ENCODE measurements at regions not wholly inside any gene's neighbourhood (a gene's known extent, or its start where the extent isn't known, plus 50 kb on each side); places are given as distances from the start of the nearest gene placed in this dataset.
A peak's percentile ranks its signal among the peaks of the same experiment; 100 is the strongest.
"Not testable (repeated sequence)": the region's sequence is repeated elsewhere in the genome, so short reads cannot be mapped to it uniquely, and the experiment has no call there.

DNA sequence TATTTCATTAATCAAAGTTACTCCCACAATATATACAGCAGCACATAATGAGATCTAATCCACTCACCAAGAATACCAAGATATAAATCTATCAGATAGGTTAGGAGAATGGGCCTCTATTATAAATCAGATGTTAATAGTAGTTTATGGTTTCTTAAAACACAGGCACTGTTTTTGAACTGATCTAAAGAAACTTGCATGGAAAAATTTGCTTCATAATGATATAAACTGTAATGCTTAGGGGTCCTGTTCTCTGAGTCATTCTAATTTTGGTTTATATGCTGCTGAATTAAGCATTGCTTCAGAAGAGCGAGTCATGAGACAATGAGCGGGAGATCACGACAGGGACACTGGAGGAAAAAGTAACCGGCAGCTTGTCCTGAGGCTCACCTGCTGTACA, 113.3 kb upstream of the OTUD4 start:
- DNase-seq = no peak

DNA sequence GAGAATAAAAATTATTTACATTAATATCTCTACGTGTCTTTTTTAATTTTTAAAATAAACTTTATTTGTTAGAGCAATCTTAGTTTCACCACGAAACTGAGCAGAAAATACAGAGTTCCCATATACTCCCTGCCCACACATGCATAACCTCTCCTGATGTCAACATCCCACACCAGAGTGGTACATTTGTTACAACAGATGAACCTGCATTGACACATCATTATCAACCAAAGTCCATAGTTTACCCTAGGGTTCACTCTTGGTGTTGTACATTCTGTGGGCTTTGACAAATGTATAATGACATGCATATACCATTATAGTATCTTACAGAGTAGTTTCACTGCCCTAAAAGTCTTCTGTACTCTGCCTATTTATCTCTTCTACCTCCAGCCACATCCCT, 110.6 kb upstream of the OTUD4 start:
- no peak for DNase-seq

DNA sequence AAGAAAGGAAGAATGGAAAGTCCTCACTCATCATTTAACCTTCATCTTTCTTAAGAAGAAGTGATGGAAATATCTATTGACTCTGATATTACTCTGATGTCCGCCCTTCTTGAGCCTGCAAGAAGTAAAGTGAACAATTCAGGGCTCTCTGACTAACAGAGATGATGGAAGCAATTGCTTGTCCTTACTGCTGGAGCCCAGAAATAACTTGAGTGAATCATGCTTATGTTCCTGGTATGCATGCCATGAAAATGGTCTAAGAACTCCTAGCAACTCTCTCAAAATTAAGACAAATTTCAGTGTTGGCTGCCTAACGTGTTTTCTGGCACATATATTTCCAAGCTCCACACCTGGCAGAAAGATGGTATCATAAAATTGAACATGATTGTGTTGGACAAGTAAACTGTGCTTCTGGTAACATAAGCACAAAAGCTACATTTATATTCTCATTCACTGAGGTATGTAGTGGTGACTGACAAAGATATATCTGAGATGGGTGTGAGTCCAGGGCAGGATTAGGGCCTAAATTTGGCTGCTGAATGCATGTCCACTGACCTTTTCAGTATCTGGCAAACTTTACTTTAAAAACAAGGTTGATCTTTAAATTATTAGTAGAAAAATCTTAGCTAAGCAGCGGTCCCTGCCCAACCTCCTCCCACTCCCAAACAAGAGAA, 109.2 kb upstream of the OTUD4 start:
- DNase-seq = no peak

DNA sequence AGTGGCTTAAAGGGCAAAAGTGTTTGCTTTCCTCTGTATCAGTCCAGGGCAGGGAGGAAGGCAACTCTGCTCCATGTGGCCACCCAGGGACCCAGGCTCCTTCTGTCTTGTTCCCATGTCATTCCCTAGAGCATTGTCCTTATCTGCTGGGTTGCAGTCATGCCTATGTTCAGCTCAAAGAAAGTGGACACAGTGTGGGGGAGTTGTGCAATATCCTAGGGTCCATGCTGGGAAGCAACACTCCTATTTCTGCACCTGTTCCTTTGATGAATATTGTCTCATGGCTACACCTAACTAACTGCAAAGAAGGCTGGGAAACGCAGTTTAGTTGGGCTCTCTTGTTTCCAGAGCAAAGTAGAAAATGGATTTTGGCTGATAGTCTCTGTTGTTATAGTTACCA, 107.0 kb upstream of the OTUD4 start:
- DNase-seq = no peak

DNA sequence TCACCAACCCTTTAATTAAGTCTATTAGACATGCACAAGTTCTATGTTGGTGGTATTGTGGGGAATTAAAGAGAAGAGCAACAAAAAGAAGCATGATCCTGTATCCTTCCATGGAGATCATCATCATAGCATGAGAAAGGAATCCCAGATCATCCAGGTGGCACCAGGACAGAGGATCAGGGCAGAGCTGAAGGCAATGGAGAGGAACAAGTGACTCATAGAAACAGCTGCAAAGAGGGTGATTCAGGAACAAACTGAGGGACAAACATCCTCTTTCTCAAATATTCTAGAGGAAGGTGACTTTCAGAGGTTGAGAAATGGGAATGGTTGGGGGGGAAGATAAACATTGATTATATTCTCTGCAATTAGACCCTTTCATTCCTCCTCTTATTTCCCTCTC, 105.5 kb upstream of the OTUD4 start:
- DNase-seq = no peak

DNA sequence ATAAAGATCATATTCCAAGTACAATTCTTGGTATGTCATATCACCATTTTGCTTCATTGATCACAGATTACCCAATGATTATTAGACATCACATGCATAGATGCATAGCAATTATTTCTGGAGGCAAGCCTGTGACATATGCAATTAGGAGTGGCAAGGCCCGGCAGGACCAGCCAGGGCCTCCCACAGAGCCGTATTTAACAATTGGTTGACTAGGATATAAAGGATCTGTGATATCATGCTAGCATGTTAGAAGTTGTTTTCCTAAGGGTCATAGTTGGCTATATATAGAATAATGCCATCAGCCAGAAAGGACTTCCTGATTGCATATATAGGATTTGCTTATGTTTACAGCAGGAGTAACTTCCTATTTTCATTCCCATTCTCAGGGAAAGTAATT, 103.5 kb upstream of the OTUD4 start:
- DNase-seq = no peak

DNA sequence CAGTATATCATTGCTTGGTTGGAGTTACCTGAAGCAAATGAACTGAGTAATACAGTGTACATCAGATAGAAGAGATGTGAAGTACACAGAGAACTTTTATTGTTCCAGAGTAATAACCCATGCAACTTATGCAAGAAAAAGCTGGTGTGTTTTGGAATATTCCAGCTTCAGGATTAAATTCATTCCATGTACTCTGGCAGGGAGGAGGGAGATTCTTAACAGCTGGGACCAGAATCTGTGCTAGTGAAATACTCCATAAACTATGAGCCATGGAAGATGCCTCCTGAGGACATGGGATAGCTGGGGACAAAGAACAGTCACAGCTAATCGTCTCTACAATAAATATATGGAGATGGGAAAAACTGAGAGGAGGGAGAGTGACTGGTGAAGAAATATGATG, 101.6 kb upstream of the OTUD4 start:
- no peak for DNase-seq

DNA sequence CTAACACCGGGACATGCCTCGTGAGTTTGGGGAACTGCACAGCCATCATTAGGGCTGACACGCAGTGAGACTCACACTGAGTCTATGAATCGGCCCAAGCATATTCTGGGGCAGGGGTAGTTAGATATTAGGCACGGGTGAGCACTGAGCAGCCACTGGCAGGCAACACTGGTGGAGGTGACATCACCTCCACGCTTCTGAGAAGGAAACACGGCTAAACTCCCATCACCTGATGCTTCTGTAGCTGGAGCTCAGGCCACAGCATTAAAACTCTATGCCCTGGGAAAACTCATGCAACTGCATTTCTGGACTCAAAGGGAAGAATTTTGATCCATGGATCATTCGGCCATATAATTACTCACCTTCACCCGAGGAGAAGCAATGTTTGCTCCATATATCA, 100.8 kb upstream of the OTUD4 start:
- no peak for DNase-seq

DNA sequence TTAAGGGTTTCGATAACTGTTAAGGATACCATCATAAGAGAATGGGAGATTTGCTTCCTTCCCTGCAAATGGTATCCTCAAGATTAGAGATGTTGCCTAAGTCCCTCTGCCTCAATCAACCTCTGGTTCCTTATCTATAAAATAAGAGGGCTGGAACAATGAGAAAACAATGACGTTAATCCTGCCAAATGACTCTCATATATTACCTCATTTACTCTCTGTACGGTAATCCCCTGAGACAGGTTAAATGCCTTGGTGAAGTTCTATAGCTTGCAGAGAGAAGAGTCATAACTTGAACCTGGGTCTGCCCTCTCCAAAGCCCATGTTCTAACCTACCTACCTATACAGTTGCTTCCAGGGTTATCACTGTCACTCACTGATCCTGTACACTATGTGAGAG, 100.2 kb upstream of the OTUD4 start:
- DNase-seq = no peak

DNA sequence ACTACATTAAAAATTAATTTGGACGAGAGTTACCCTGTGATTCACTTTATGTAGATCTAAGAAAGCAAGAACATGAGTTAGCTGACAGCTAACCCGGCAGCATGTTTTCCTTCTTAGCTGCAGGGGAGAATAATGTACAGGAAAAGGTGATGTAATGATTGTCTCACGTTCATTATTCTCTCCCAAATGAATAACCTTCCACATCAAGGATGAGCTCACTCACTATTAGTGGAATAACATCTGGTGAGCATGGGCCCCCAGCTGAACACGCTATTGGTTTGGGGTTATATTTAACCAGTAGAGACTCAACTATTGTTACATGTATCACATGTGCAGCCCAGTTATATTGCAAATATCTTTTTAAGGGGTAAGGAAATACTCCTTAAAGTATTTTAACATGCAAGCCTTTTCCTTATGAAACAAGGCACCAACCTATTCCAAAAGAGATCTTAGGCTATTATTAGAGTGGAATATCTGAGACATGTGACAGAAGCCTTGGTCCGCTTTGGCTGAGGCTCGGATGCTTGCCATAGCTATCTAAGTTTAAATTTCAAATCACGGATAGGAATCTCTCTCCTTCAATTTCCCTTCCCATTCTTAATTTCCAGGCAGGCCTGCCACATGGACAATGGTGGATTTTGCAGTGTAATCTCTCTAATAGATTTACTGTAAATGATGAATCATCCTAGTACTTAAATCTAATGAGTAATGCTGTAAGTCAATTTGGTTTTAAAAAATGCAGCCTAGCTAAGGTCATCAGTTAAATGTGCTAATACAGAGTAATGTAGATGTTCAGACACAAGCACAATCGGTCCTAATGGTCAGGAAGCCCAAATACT, 99.0 kb upstream of the OTUD4 start:
- DNase-seq = no peak

DNA sequence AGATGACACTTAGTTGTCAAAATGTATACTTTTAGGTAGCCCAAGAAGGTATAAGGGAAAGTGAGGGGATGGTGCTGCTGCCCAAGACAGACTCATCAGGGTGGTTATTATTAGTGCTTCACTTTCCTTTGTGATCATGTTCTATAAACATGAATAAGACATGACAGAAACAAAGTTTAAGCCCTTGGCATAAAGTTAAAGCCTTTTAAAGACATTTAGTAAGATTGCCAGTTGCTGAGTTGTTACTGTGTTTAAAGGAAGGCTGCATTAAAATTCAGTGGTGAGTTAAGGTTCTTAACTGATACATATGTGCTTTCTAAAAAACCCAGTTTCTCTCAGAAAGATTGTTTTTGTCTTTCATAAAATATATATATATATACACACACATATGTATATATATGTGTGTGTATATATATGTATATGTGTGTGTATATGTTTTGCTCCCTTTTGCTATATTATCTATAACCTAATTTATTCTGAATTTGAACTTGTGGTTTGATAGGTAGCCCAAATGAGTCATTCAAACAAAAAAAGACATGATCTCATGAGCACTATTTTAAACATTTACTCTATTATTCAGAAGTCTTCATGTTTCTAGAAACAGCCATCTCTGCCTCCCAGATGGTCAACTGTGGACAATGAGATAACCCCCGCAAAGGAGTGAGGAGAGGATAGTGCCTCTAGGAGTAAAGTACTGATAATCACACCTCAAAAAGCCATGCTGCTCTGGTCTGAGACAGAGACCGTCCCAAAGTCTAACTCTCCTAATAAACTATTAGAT, 98.1 kb upstream of the OTUD4 start:
- no peak for DNase-seq

DNA sequence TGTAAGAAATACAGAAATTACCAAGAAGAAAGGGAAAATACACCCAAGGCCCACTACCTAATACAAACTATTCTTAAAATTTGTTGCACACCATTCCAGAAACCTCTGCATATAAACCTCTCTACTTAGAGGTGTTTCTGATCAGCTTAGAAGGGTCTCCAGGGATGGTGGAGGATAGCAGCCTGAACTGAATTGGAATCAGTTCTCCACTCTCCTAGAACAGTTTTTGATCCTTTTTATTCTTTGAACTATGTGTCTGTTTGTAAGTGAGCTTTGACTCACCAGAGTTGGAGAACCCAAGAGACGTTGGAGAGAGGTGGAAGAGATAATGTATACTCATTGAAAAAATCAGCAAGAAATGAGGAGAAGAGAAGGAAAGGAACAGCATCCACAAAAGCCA, 96.6 kb upstream of the OTUD4 start:
- DNase-seq = no peak

DNA sequence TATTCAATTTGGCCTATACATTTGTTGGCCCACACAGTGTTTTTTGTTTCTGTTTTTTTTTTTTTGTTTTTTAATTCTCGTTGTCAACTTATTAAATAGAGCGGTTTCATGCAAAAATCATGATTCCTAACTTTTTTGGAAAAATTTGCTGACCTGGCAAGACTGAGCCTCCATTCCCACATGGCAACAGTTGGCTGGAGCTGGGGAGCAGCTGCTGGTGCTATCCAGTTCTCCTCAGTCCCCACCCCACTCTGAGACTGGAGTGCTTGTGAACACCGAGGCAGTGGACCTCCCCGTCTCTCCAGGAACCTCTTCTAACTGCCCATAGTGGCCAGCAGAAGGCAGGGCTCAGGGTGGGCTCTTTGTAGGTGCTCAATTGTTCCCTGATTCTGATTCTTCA, 95.7 kb upstream of the OTUD4 start:
- no peak for DNase-seq

DNA sequence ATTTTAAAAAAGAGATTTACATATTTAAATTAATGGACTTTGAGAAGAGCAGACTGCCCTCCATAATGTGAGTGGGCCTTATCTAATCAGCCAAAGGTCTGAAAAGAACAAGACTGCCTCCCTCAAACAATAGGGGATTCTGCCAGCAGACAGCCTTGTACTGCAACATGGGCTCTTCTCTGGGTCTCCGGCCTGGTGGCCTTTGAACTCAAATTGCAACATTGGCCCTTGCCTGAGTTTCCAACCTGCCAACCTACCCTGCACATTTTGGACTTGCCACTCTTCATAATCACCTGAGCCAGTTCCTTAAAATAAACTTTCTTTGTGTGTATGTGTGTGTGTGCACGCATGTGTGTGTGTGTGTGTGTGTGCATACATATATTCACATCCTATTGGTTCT, 90.8 kb upstream of the OTUD4 start:
- no peak for DNase-seq

DNA sequence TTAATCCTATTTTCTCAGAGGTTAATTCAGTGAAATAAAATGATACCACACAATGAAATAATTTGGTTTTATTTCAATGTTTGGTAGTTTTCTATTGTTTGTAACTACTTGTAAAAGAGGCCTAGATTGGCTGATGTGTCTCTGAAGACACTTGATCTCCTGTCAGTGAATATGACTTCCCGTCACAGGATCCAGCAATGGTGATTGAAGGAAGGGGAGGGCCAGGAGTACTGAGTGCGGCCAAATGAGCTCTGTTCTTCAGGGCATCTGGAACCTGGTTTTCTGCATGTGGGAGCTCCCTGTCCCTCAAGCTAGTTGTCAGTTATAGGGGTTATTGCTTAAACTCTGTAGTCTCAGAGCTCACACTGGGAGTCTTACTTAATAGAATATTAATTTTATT, 86.5 kb upstream of the OTUD4 start:
- DNase-seq = no peak

DNA sequence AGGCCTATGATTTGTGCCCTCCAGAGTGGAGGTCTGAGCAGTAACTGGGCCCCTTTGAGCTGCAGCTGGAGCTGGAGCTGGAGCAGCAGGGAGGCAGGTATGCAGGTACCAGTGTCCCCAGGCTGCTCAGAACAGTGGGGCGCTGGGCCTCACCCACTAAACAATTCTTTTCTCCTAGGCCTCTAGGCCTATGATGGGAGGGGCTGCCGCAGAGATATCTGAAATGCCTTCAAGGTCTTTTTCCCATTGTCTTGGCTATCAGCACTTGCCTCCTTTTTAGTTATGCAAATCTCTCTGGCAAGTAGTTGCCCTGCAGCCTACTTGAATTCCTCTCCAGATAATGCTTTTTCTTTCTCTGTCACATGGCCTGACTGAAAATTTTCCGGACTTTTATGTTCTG, 79.7 kb upstream of the OTUD4 start:
- no peak for DNase-seq

DNA sequence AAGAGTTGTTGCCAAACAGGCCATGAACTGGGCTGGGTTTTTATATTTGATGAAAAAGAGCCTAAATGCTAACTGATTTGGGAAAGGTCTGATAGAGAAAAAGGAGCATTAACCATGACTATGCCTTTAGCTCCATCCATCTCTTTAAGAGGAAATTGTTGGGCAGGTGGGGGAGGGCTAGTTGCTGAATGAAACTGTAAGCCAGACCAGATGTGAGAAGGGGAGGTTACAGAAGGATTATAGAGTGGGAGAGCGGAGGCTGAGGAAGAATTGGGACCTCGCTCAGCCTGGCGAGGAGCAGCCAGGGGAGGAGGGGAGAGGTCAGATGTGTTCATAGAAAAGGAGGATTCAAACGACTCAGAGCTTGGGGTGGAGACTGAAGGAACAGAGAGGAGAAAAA, 74.9 kb upstream of the OTUD4 start:
- not testable (repeated sequence) for DNase-seq

DNA sequence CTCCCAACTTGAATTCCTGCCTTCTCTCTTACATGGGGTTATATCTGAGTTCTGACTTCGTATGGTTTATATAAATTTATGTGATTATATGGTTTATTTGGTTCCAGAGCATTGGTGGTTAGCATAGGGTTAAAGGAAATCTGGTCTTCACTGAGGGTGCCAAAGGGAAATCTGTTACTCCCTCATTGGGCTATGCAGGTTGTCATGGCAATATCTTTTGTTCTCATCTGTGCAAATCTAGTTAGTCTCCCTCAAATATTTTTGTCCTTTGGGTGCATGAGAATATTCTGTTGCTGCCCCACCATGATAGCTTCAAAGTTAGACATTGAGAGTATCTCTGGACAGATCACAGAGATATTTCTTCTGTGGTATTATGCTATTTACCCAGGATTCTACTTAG, 71.8 kb upstream of the OTUD4 start:
- no peak for DNase-seq

DNA sequence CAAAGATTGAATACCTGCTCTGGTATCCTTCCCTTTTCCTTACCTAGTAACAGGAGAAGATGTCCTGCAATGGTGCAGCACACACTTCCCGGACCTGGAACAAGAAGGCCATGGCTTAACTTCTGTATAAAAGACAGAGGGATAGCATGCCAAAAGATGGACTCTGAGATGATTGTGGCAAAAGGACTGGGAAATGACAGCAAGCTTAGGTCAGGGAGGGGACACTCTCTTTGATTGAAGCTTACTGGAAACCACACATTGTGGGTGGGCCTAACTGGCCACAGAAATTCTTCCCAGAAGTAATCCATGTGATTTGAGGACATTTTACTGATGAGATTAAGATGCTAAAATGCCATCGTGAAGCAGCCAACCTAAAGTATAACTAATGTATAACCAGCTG, 71.0 kb upstream of the OTUD4 start:
- no peak for DNase-seq

DNA sequence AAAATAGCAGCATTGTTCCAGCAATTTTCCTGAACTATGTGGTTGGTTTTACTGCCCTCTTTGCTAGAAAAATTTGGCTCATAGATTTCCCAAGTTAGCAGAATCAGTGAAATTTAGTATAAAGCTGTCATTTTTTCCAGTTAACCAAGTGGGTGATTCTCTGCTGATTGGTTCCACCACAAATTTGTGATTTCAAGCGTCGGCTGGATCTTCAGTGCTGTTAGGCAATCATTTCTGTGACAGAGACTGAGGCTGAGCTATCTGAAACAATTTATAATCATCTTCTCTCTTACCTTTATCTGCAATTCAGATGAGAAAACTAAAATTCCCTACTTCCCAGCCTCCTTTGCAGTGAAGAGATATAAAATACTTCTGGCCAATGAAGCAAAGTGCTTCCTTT, 68.6 kb upstream of the OTUD4 start:
- no peak for DNase-seq

DNA sequence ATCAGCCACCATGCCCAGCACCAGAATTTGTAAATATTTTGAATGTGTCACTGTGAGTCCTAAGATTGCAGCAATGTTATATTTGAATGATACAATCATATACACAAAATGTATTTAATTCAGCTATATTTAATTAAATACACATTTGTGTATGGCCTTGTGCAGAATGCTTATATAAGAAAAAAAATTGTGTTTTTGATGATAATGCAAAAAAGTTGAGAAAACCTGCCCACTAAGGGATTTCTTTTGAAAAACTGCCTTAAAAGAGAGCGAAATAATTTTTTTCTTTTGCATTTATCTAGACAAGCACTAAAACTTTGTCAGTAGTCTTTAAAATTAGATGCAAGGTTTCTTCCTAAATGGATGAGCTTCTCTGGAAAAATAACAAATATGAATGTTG, 68.1 kb upstream of the OTUD4 start:
- no peak for DNase-seq

DNA sequence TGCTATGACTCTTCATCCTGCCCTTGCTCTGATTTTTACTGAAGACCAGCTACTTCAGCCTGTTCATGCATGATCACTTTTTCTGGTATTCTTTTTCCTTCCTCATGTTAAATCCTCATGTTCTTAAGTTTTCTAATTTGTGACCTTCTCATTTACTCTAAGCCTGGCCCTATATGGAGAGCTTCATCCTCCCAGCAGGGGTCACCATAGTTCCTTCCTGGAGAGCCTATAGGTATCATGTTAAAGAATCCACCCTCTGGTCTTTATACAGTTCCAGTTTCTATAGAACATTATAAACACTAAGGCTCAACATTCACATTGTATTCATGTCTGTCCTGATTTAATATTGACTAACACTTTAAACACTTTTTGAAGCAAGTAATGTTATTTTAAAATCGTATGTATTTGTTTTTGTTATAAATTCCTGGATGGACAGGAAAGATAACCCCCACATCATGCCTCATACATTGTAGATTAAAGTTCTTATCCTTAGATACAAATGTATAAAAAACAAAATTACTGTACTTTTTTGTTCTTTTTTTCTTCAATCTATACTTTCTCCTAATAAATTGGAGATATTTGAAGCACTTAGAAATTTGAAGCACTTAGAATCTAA, 53.8 kb upstream of the OTUD4 start:
- DNase-seq = peak; percentile 50 to 59

DNA sequence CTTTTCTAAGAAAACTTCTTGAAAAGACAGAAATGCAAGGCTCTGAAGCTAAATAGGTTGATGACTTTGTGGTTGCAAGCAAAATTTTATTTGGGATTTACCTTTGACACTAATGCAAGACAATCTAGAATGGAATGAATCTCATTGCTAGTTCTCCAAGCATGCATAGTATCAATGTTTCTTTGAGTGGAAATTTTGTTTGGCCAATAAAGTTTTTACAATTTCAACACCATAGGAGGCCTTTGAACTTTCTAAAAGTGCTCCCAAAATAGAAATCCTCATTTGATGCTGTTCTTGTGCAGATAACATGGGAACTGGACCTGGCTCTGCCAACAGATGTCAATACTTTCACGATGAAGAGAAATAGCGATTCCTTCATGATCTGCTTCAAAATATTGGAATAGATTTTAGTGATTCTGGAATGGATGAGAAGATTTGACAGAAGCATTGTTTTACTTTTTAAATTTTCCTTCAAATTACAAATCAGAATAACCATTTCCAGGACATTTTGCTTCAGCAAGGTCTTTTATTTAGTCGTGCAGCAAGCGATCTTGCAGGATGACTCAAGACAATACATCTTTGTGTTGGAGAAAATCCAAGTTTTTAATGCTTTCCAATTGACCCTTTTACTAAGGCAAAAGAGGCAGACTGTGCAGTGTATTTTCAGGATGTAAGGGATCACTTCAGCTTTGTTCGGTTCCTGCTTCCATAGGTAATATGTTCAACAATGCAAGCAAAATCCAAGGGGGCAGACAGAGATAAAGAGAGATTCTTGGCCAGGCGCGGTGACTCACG, 51.7 kb upstream of the OTUD4 start:
- DNase-seq = no peak
